H1 (cell line): ENCODE measurements at regions not wholly inside any gene's neighbourhood (a gene's known extent, or its start where the extent isn't known, plus 50 kb on each side); places are given as distances from the start of the nearest gene placed in this dataset.

Experiments used
- CTCF ChIA-PET: fragments of 300-600 bp; sonication (Branson Sonifier 250); formaldehyde crosslinking; loops from one replicate; lab custom pipeline; 2021; ENCODE audit not compliant: partially characterized antibody; lab: Charles Lee
- POLR2A ChIA-PET: fragments of 300-600 bp; sonication (Branson Sonifier 250); formaldehyde crosslinking; loops from one replicate; lab custom pipeline; 2021; ENCODE audit warnings: inconsistent platforms; ENCODE audit not compliant: partially characterized antibody; lab: Charles Lee
- DNase-seq, 2 experiments: peaks; one replicate each; pipeline versions ENCODE4 v3.0.0 to v3.0.0-alpha.2; 2010 to 2022; ENCODE audit warnings: low spot score in 2 of 2, low read depth in 1 of 2, mixed read lengths in 1 of 2
- FAIRE-seq: peaks from 2 replicates; lab custom pipeline; 2011; peaks lifted over from hg19 to GRCh38; lab: Jason Lieb, UNC
- H2AFZ ChIP-seq: 2 replicates; pipeline ENCODE4 v1.8.1; 2012; ENCODE audit warnings: low read length, inconsistent platforms
- H2AK5ac ChIP-seq: 2 replicates; pipeline ENCODE4 v1.6.1; 2013; ENCODE audit warnings: low read depth, low read length
- H2BK120ac ChIP-seq: replicated peaks from 2 replicates; pipeline ENCODE3; 2013; ENCODE audit warnings: low read depth, low read length, inconsistent platforms
- H2BK12ac ChIP-seq: 2 replicates; pipeline ENCODE4 v1.6.1; 2013; ENCODE audit warnings: low read depth, low read length
- H2BK15ac ChIP-seq: 2 replicates; pipeline ENCODE4 v1.6.1; 2013; ENCODE audit warnings: low read length
- H2BK20ac ChIP-seq: 2 replicates; pipeline ENCODE4 v1.6.1; 2013; ENCODE audit warnings: low read length
- H2BK5ac ChIP-seq: 2 replicates; pipeline ENCODE4 v1.6.1; 2013; ENCODE audit warnings: low read depth, low read length
- H3K14ac ChIP-seq: 2 replicates; pipeline ENCODE4 v1.6.1; 2013; ENCODE audit warnings: inconsistent platforms; ENCODE audit not compliant: insufficient read length
- H3K18ac ChIP-seq: 2 replicates; pipeline ENCODE4 v1.6.1; 2013; ENCODE audit warnings: low read length; ENCODE audit errors: extremely low read depth
- H3K23ac ChIP-seq: 2 replicates; pipeline ENCODE4 v1.6.1; 2013; ENCODE audit warnings: inconsistent platforms; ENCODE audit not compliant: insufficient read length
- H3K23me2 ChIP-seq: 2 replicates; pipeline ENCODE4 v1.6.1; 2013; ENCODE audit warnings: low read depth, low read length
- H3K27ac ChIP-seq: 2 replicates; pipeline ENCODE4 v1.6.1; 2011; ENCODE audit warnings: low read depth, low read length, inconsistent platforms
- H3K27me3 ChIP-seq, 4 experiments: replicated peaks in 1 of 4; 1 replicate in 1 of 4; 2 replicates in 3 of 4; pipeline versions ENCODE4 v1.6.1 to v1.8.1; 2011 to 2013; ENCODE audit warnings: low read length in 3 of 4, mild to moderate bottlenecking in 3 of 4, inconsistent platforms in 2 of 4, mixed read lengths in 2 of 4, moderate library complexity in 1 of 4; ENCODE audit not compliant: control insufficient read depth in 3 of 4, insufficient read depth in 3 of 4; ENCODE audit errors: extremely low read depth in 1 of 4
- H3K36me3 ChIP-seq, 4 experiments: 2 replicates each; pipeline versions ENCODE4 v1.6.1 to v1.8.1; 2011 to 2013; ENCODE audit warnings: mild to moderate bottlenecking in 4 of 4, low read length in 3 of 4, moderate library complexity in 2 of 4, control low read depth in 1 of 4, inconsistent platforms in 1 of 4; ENCODE audit not compliant: insufficient read depth in 4 of 4, control insufficient read depth in 2 of 4
- H3K4ac ChIP-seq: replicated peaks from 2 replicates; pipeline ENCODE3; 2013; ENCODE audit warnings: low read length, low read depth, mixed read lengths, inconsistent platforms; ENCODE audit not compliant: insufficient read length
- H3K4me1 ChIP-seq, 4 experiments: replicated peaks in 1 of 4; 1 replicate in 1 of 4; 2 replicates in 3 of 4; pipeline versions ENCODE4 v1.6.1 to v1.8.1; 2011 to 2013; ENCODE audit warnings: low read length in 3 of 4, inconsistent platforms in 2 of 4, mixed read lengths in 1 of 4; ENCODE audit not compliant: insufficient read depth in 4 of 4, control insufficient read depth in 3 of 4
- H3K4me2 ChIP-seq, 2 experiments: 2 replicates each; pipeline versions ENCODE4 v1.6.1 to v1.8.1; 2011 to 2013; ENCODE audit warnings: low read depth in 2 of 2, low read length in 2 of 2, control low read depth in 1 of 2, inconsistent platforms in 1 of 2, mild to moderate bottlenecking in 1 of 2; ENCODE audit not compliant: insufficient read depth in 1 of 2
- H3K4me3 ChIP-seq, 4 experiments: fragments of 200-600, 300-600 bp in 1 of 4; sonication (generic), shearing (Covaris generic), sonication (Bioruptor Twin) in 1 of 4; 2 replicates each; pipeline versions ENCODE4 v1.5.1 to v1.8.1; 2011 to 2016; ENCODE audit warnings: low read length in 4 of 4, low read depth in 3 of 4, control low read depth in 2 of 4, inconsistent platforms in 2 of 4, mild to moderate bottlenecking in 2 of 4, mixed read lengths in 1 of 4, moderate library complexity in 1 of 4; ENCODE audit not compliant: insufficient read depth in 2 of 4; ENCODE audit errors: extremely low read depth in 1 of 4
- H3K56ac ChIP-seq: replicated peaks from 2 replicates; pipeline ENCODE3; 2013; ENCODE audit warnings: low read depth, mild to moderate bottlenecking, mixed read lengths, low read length, inconsistent platforms; ENCODE audit not compliant: insufficient read length
- H3K79me1 ChIP-seq: 2 replicates; pipeline ENCODE4 v1.6.1; 2013; ENCODE audit warnings: low read depth, low read length, control low read depth
- H3K79me2 ChIP-seq, 2 experiments: 2 replicates each; pipeline versions ENCODE4 v1.6.1 to v1.8.1; 2012 to 2013; ENCODE audit warnings: low read length in 2 of 2, mild to moderate bottlenecking in 2 of 2, inconsistent platforms in 1 of 2; ENCODE audit not compliant: insufficient read depth in 2 of 2, control insufficient read depth in 1 of 2
- H3K9ac ChIP-seq, 4 experiments: replicated peaks in 1 of 4; 1 replicate in 1 of 4; 2 replicates in 3 of 4; pipeline versions ENCODE4 v1.6.1 to v1.8.1; 2011 to 2013; ENCODE audit warnings: low read depth in 3 of 4, low read length in 3 of 4, control low read depth in 2 of 4, mild to moderate bottlenecking in 2 of 4, moderate library complexity in 2 of 4, inconsistent platforms in 1 of 4; ENCODE audit errors: extremely low read depth in 1 of 4
- H3K9me3 ChIP-seq, 2 experiments: 2 replicates each; pipeline versions ENCODE4 v1.6.1 to v1.8.1; 2012 to 2013; ENCODE audit warnings: mild to moderate bottlenecking in 2 of 2, moderate library complexity in 2 of 2, control low read depth in 1 of 2, inconsistent platforms in 1 of 2, low read depth in 1 of 2, low read length in 1 of 2, mixed read lengths in 1 of 2; ENCODE audit not compliant: insufficient read depth in 2 of 2
- H4K20me1 ChIP-seq, 2 experiments: replicated peaks in 1 of 2; 2 replicates each; pipeline versions ENCODE3 to v1.8.1; 2011 to 2013; ENCODE audit warnings: inconsistent platforms in 2 of 2, low read length in 2 of 2, mild to moderate bottlenecking in 1 of 2; ENCODE audit not compliant: insufficient read depth in 2 of 2, control insufficient read depth in 1 of 2
- H4K5ac ChIP-seq: 2 replicates; pipeline ENCODE4 v1.6.1; 2013; ENCODE audit warnings: low read length, low read depth, mixed read lengths, inconsistent platforms; ENCODE audit not compliant: insufficient read length
- H4K8ac ChIP-seq: 2 replicates; pipeline ENCODE4 v1.8.0; 2013; ENCODE audit warnings: mild to moderate bottlenecking, moderate library complexity, low read length, inconsistent platforms; ENCODE audit not compliant: insufficient read depth; ENCODE audit errors: extremely low read depth
- H4K91ac ChIP-seq: replicated peaks from 2 replicates; pipeline ENCODE3; 2013; ENCODE audit warnings: low read length, mixed read lengths, inconsistent platforms; ENCODE audit not compliant: insufficient read length
- ATF3 ChIP-seq: IDR thresholded peaks from 2 replicates; pipeline ENCODE4 v1.6.1; 2011; ENCODE audit warnings: low read depth, mild to moderate bottlenecking, low read length; ENCODE audit not compliant: insufficient read depth
- HDAC6 ChIP-seq: IDR thresholded peaks from one replicate; pipeline ENCODE4 v1.7.1; 2012; ENCODE audit warnings: low read depth, mild to moderate bottlenecking, inconsistent platforms, low read length, moderate library complexity
- POLR2AphosphoS5 ChIP-seq: IDR thresholded peaks from 2 replicates; pipeline ENCODE4 v1.6.1; 2011; ENCODE audit warnings: low read depth, low read length
- RXRA ChIP-seq: IDR thresholded peaks from 2 replicates; pipeline ENCODE4 v1.6.1; 2011; ENCODE audit warnings: low read depth, mild to moderate bottlenecking, low read length, moderate library complexity; ENCODE audit not compliant: insufficient read depth
- SRF ChIP-seq: IDR thresholded peaks from 2 replicates; pipeline ENCODE4 v1.6.1; 2011; ENCODE audit warnings: mild to moderate bottlenecking, low read depth, low read length, moderate library complexity
- TEAD4 ChIP-seq: IDR thresholded peaks from 2 replicates; pipeline ENCODE4 v1.6.1; 2012; ENCODE audit warnings: low read depth, low read length, inconsistent platforms, mixed read lengths
- ZNF274 ChIP-seq: IDR thresholded peaks from 2 replicates; pipeline ENCODE4 v1.7.0; 2012; ENCODE audit warnings: low read length, borderline replicate concordance; ENCODE audit errors: extremely low read depth
- WGBS, 2 experiments: shearing (Covaris generic) in 1 of 2; methylation state at CpG; one replicate each; pipeline versions ENCODE4 v1.1.6 to v1.1.7; 2013 to 2015; ENCODE audit warnings: low lambda C conversion rate in 2 of 2, mixed read lengths in 2 of 2, inconsistent platforms in 1 of 2, low coverage in 1 of 2, missing lambda C conversion rate in 1 of 2; ENCODE audit not compliant: insufficient replicate concordance in 2 of 2, insufficient coverage in 1 of 2, insufficient read length in 1 of 2; ENCODE audit errors: extremely low coverage in 1 of 2, missing lambda C conversion rate in 1 of 2; 5-methylcytosine and 5-hydroxymethylcytosine counted together
- TF ChIP-seq, protein P1 (sequence below): IDR thresholded peaks from 2 replicates; pipeline ENCODE4 v1.6.1; 2012; ENCODE audit warnings: inconsistent platforms

GRCh38 chr13:59587971-59588716 is 575.6 kb downstream of the DIAPH3 start:
- H3K27me3 ChIP-seq, result peaks cover 0 to 1% (median 0%) of the 10 kb centered on the region in 4 experiments; a peak in 3 of 7 replicates
- H3K27ac ChIP-seq, result no peak overlapping the region
- H2BK20ac ChIP-seq, result no peak overlapping the region
- no peaks in the 10 kb centered on the region for H3K9me3 ChIP-seq
- peak overlapping the region; percentile 68; the same call in 1 of the 2 replicates for H3K18ac ChIP-seq
- no peak overlapping the region for H3K4ac ChIP-seq
- no peaks in the 10 kb centered on the region for H3K79me1 ChIP-seq
- peak overlapping the region; percentile 3; the same call in 1 of the 2 replicates for H2BK5ac ChIP-seq
- 0% methylated on average over 1 of the region's 1 CpG; no CpG with 5 or more reads in 1 of the 2 experiments for WGBS, 2 experiments
- no peak overlapping the region for H3K14ac ChIP-seq
- POLR2A ChIA-PET, result interaction anchor here (1.0 kb wide), 1 partner anchor 59 kb away, joined by 3 read pairs; no protein-coding TSS in a partner anchor
- H2AK5ac ChIP-seq, result no peak overlapping the region
- H3K4me1 ChIP-seq, result peaks cover 2 to 30% (median 12%) of the 10 kb centered on the region in 4 experiments; a peak in 6 of 7 replicates
- H4K8ac ChIP-seq, result no peak overlapping the region
- CTCF ChIA-PET, result interaction anchor here (0.8 to 2.6 kb wide), 5 partner anchors 15 to 197 kb away, joined by 3 to 10 read pairs (median 3); no protein-coding TSS in a partner anchor
- no peak overlapping the region for H2AFZ ChIP-seq
- FAIRE-seq, result peak; percentile 76
- H3K56ac ChIP-seq, result no peak overlapping the region
- H3K4me2 ChIP-seq, result peak overlapping the region; percentile 43 to 46; a peak in 3 of 4 replicates
- H4K5ac ChIP-seq, result peak overlapping the region; percentile 57
- H3K9ac ChIP-seq, result no peak overlapping the region
- H3K4me3 ChIP-seq, result peak overlapping the region in 1 of 4 experiments; percentile 38; a peak in 3 of 8 replicates
- no peaks in the 10 kb centered on the region for H3K79me2 ChIP-seq
- no peak overlapping the region for H2BK15ac ChIP-seq
- H2BK120ac ChIP-seq, result peak overlapping the region; percentile 39
- H4K20me1 ChIP-seq, result no peaks in the 10 kb centered on the region
- H4K91ac ChIP-seq, result peak overlapping the region; percentile 88
- H3K36me3 ChIP-seq, result no peaks in the 10 kb centered on the region
- no peaks in the 10 kb centered on the region for H3K23me2 ChIP-seq
- H2BK12ac ChIP-seq, result peak overlapping the region; percentile 65
- DNase-seq, result no peak
- no peak overlapping the region for H3K23ac ChIP-seq
- TF ChIP-seq ZNF274 (no peak), SRF (no peak), POLR2AphosphoS5 (no peak), HDAC6 (no peak), ATF3 (peak; percentile 43; the same call in 1 of the 2 replicates), RXRA (no peak), TEAD4 (no peak)
- TF ChIP-seq, protein P1, sequence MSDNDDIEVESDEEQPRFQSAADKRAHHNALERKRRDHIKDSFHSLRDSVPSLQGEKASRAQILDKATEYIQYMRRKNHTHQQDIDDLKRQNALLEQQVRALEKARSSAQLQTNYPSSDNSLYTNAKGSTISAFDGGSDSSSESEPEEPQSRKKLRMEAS, result no peak
